ENCODE measurements at regions not wholly inside any gene's neighbourhood (a gene's known extent, or its start where the extent isn't known, plus 50 kb on each side); places are given as distances from the start of the nearest gene placed in this dataset.

DNA sequence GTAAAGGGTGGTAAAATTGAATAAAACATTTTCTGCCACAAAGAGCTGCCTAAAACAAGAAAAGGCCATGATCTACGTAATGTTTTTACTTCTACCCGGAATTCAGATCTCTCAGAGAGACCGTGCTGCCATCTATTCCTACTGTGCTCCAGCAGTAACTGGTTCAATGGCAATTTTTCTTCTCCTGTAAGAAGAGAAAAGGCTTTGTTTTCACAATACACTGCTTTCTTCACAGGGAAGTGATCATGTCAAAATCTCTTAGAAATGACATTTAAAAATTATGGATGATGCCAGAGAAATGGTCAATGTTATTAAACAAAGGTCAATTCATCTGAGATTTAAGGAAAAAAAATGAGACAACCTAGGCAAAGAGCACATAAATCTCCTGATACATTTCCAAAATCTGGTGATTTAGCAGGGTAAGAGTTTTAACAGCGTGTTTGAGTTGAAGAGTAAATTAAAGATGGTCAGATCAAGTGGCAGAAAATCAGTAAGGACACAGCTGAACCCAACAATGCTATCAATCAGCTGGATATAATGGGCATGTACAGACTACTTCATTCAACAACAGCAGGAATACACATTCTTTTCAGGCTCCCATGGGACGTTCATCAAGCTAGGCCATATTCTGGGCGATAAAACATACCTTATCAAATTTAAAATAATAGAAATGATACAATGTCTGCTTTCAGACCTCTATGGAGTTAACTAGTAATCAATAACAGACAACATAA lies 523.1 kb downstream of the CHSY3 start:
- no peak overlapping the region for H3K4me3 ChIP-seq (ENCODE audit: low read depth, low read length)
- DNase-seq (ENCODE audit: low read depth) = no peak
- TF ChIP-seq CTCF (IDR thresholded peaks at IDR 0.05; ENCODE audit: low read depth, low read length) (no peak), MYC (IDR thresholded peaks at IDR 0.05; ENCODE audit: low read depth, low read length) (no peak), POLR2A (IDR thresholded peaks at IDR 0.05; ENCODE audit: extremely low read depth, insufficient read length) (no peak)
- TF ChIP-seq, protein P1, sequence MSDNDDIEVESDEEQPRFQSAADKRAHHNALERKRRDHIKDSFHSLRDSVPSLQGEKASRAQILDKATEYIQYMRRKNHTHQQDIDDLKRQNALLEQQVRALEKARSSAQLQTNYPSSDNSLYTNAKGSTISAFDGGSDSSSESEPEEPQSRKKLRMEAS (IDR thresholded peaks at IDR 0.05; ENCODE audit: low read depth, low read length) = no peak

- TF ChIP-seq POLR2A (IDR thresholded peaks at IDR 0.05; ENCODE audit: extremely low read depth, insufficient read length) (no peak), CTCF (IDR thresholded peaks at IDR 0.05; ENCODE audit: low read depth, low read length) (no peak), MYC (IDR thresholded peaks at IDR 0.05; ENCODE audit: low read depth, low read length) (no peak)
- TF ChIP-seq, protein P1 (IDR thresholded peaks at IDR 0.05; ENCODE audit: low read depth, low read length) = no peak
- DNase-seq (ENCODE audit: low read depth) = no peak
- no peak overlapping the region for H3K4me3 ChIP-seq (ENCODE audit: low read depth, low read length)
Measured at GRCh38 chr5:130425424-130425823, 521.2 kb downstream of the CHSY3 start.

DNA sequence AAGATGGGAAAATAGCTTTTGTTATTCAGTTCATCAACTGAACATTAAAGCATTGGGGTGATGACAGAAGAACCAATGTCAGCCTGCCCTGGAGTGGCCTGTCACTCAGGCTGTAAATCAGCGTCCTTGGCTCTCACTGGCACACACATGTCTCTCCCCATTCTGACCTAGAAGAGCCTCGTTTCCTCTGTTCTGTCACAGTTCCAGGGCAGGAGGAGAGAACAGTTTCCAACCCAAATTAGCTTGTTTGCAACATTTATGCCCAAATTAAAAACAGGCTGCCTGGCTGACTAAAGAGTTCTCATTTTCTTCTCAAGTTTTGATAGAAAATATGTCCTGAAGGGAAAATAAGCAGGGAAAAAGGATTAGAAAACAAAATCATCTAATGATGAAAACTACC lies 520.1 kb downstream of the CHSY3 start:
- no peak for DNase-seq (ENCODE audit: low read depth)
- no peak for TF ChIP-seq POLR2A (IDR thresholded peaks at IDR 0.05; ENCODE audit: extremely low read depth, insufficient read length)
- TF ChIP-seq, protein P1 (IDR thresholded peaks at IDR 0.05; ENCODE audit: low read depth, low read length) = no peak
- TF ChIP-seq MYC (IDR thresholded peaks at IDR 0.05; ENCODE audit: low read depth, low read length) = no peak
- TF ChIP-seq CTCF (IDR thresholded peaks at IDR 0.05; ENCODE audit: low read depth, low read length) = no peak
- H3K4me3 ChIP-seq (ENCODE audit: low read depth, low read length) = no peak overlapping the region

GRCh38 chr5:130402906-130403305 lies 498.6 kb downstream of the CHSY3 start:
- no peak overlapping the region for H3K4me3 ChIP-seq (ENCODE audit: low read depth, low read length)
- TF ChIP-seq, protein P1 (IDR thresholded peaks at IDR 0.05; ENCODE audit: low read depth, low read length) = no peak
- TF ChIP-seq POLR2A (IDR thresholded peaks at IDR 0.05; ENCODE audit: extremely low read depth, insufficient read length) (no peak), MYC (IDR thresholded peaks at IDR 0.05; ENCODE audit: low read depth, low read length) (no peak), CTCF (IDR thresholded peaks at IDR 0.05; ENCODE audit: low read depth, low read length) (no peak)
- no peak for DNase-seq (ENCODE audit: low read depth)

GRCh38 chr5:130400091-130400490 lies 495.8 kb downstream of the CHSY3 start:
- TF ChIP-seq MYC (IDR thresholded peaks at IDR 0.05; ENCODE audit: low read depth, low read length) = no peak
- TF ChIP-seq CTCF (IDR thresholded peaks at IDR 0.05; ENCODE audit: low read depth, low read length) = no peak
- TF ChIP-seq, protein P1 (IDR thresholded peaks at IDR 0.05; ENCODE audit: low read depth, low read length) = no peak
- TF ChIP-seq POLR2A (IDR thresholded peaks at IDR 0.05; ENCODE audit: extremely low read depth, insufficient read length) = no peak
- H3K4me3 ChIP-seq (ENCODE audit: low read depth, low read length) = no peak overlapping the region
- DNase-seq (ENCODE audit: low read depth) = no peak
